ENCODE measurements at regions not wholly inside any gene's neighbourhood (a gene's known extent, or its start where the extent isn't known, plus 50 kb on each side); places are given as distances from the start of the nearest gene placed in this dataset.

DNA sequence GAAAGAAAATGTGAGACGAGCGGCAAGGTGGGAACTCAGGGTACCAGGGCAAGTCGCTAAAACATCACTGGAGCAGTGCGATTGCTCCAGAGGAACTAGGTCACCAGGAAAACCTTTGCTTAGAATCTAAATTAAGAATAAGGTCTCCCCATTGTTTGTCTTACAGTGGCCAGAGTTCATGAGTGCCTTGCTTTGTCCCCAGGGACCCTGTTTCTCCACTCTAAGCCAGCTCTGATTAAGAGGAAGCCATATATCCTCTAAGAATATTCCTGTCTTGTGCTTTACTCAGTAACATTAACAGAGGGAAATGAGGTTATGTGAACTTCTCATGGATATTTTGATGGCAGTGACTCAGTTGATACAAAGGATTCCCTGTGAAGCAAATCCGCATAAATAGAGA lies 305.8 kb downstream of the CD83 start:
- H3K27ac ChIP-seq (ENCODE audit: low read depth, low read length) = no peak overlapping the region
- H4K20me1 ChIP-seq (ENCODE audit: control insufficient read depth, insufficient read depth, low read depth, low read length) = no peaks in the 10 kb centered on the region
- no peak overlapping the region for H3K4me2 ChIP-seq (ENCODE audit: low read length)
- H3K9me2 ChIP-seq (replicated peaks; ENCODE audit: control insufficient read depth, low read length) = no peaks in the 10 kb centered on the region
- no peak for TF ChIP-seq EZH2phosphoT487 (IDR thresholded peaks at IDR 0.05; ENCODE audit: borderline replicate concordance, low read length)
- TF ChIP-seq, protein P1, sequence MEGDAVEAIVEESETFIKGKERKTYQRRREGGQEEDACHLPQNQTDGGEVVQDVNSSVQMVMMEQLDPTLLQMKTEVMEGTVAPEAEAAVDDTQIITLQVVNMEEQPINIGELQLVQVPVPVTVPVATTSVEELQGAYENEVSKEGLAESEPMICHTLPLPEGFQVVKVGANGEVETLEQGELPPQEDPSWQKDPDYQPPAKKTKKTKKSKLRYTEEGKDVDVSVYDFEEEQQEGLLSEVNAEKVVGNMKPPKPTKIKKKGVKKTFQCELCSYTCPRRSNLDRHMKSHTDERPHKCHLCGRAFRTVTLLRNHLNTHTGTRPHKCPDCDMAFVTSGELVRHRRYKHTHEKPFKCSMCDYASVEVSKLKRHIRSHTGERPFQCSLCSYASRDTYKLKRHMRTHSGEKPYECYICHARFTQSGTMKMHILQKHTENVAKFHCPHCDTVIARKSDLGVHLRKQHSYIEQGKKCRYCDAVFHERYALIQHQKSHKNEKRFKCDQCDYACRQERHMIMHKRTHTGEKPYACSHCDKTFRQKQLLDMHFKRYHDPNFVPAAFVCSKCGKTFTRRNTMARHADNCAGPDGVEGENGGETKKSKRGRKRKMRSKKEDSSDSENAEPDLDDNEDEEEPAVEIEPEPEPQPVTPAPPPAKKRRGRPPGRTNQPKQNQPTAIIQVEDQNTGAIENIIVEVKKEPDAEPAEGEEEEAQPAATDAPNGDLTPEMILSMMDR (IDR thresholded peaks at IDR 0.05; ENCODE audit: low read depth, low read length, poor library complexity, severe bottlenecking) = no peak
- H3K79me2 ChIP-seq (ENCODE audit: control insufficient read depth, low read length) = no peaks in the 10 kb centered on the region
- H3K27me3 ChIP-seq (ENCODE audit: control insufficient read depth, low read length) = 0 out of 2 replicates have a peak, but pooled peaks cover 4% of the 10 kb centered on the region
- H3K36me3 ChIP-seq (ENCODE audit: control insufficient read depth, low read length) = no peaks in the 10 kb centered on the region
- H3K9me3 ChIP-seq (ENCODE audit: control insufficient read depth, insufficient read depth, low read length) = no peaks in the 10 kb centered on the region
- no peak overlapping the region for H3K4me3 ChIP-seq (ENCODE audit: low read length)
- H3K4me1 ChIP-seq (ENCODE audit: control insufficient read depth, low read length) = no peaks in the 10 kb centered on the region
- no peaks in the 10 kb centered on the region for H3F3A ChIP-seq (ENCODE audit: control insufficient read depth, insufficient read depth)

DNA sequence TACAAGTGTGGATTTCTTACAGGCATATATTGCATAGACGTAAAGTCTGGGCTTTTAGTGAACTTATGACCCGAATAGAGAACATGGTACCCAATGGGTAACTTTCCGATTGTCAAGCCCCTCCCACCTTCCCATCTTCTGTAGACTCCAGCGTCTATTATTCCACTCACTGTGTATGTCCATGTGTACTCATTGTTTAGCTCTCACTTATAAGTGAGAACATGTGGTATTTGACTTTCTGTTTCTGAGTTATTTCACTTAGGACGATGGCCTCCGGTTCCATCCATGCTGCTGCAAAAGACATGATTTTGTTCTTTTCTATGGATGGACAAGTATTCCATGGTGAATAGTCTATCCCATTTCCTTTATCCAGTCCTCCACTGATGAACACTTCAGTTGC lies 306.4 kb downstream of the CD83 start:
- TF ChIP-seq, protein P1 (IDR thresholded peaks at IDR 0.05; ENCODE audit: low read depth, low read length, poor library complexity, severe bottlenecking) = no peak
- no peak for TF ChIP-seq EZH2phosphoT487 (IDR thresholded peaks at IDR 0.05; ENCODE audit: borderline replicate concordance, low read length)
- H3K9me2 ChIP-seq (replicated peaks; ENCODE audit: control insufficient read depth, low read length) = no peaks in the 10 kb centered on the region
- no peaks in the 10 kb centered on the region for H3K4me1 ChIP-seq (ENCODE audit: control insufficient read depth, low read length)
- H3K27ac ChIP-seq (ENCODE audit: low read depth, low read length) = no peak overlapping the region
- no peak overlapping the region for H3K4me2 ChIP-seq (ENCODE audit: low read length)
- 0 out of 2 replicates have a peak, but pooled peaks cover 4% of the 10 kb centered on the region for H3K27me3 ChIP-seq (ENCODE audit: control insufficient read depth, low read length)
- no peaks in the 10 kb centered on the region for H3K9me3 ChIP-seq (ENCODE audit: control insufficient read depth, insufficient read depth, low read length)
- H4K20me1 ChIP-seq (ENCODE audit: control insufficient read depth, insufficient read depth, low read depth, low read length) = no peaks in the 10 kb centered on the region
- no peaks in the 10 kb centered on the region for H3K36me3 ChIP-seq (ENCODE audit: control insufficient read depth, low read length)
- no peaks in the 10 kb centered on the region for H3F3A ChIP-seq (ENCODE audit: control insufficient read depth, insufficient read depth)
- no peak overlapping the region for H3K4me3 ChIP-seq (ENCODE audit: low read length)
- H3K79me2 ChIP-seq (ENCODE audit: control insufficient read depth, low read length) = no peaks in the 10 kb centered on the region

DNA sequence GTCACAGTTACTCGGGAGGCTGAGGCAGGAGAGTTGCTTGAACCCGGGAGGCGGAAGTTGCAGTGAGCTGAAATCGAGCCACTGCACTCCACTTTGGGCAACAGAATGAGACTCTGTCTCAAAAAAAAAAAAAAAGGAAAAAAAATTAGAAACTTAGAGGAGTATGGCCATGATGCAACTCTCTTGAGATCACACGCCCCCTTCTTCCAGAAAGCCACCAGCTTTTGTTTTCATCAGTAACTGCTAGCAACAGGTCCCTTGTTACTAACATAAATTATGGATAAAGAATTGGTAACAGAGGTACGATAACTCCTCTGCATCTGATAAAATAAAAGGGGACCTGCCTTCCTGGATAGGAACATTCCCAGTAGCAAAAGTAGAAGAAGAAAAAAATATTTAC lies 308.2 kb downstream of the CD83 start:
- Histone ChIP-seq H3K9me2 (replicated peaks; ENCODE audit: control insufficient read depth, low read length) (no peaks in the 10 kb centered on the region), H4K20me1 (ENCODE audit: control insufficient read depth, insufficient read depth, low read depth, low read length) (no peaks in the 10 kb centered on the region), H3K79me2 (ENCODE audit: control insufficient read depth, low read length) (no peaks in the 10 kb centered on the region), H3K36me3 (ENCODE audit: control insufficient read depth, low read length) (no peaks in the 10 kb centered on the region), H3K4me1 (ENCODE audit: control insufficient read depth, low read length) (no peaks in the 10 kb centered on the region), H3K4me3 (ENCODE audit: low read length) (no peak overlapping the region), H3K9me3 (ENCODE audit: control insufficient read depth, insufficient read depth, low read length) (no peaks in the 10 kb centered on the region), H3F3A (ENCODE audit: control insufficient read depth, insufficient read depth) (no peaks in the 10 kb centered on the region), H3K27ac (ENCODE audit: low read depth, low read length) (no peak overlapping the region), H3K27me3 (ENCODE audit: control insufficient read depth, low read length) (no peaks in the 10 kb centered on the region), H3K4me2 (ENCODE audit: low read length) (no peak overlapping the region)
- no peak for TF ChIP-seq EZH2phosphoT487 (IDR thresholded peaks at IDR 0.05; ENCODE audit: borderline replicate concordance, low read length)
- TF ChIP-seq, protein P1 (IDR thresholded peaks at IDR 0.05; ENCODE audit: low read depth, low read length, poor library complexity, severe bottlenecking) = no peak

DNA sequence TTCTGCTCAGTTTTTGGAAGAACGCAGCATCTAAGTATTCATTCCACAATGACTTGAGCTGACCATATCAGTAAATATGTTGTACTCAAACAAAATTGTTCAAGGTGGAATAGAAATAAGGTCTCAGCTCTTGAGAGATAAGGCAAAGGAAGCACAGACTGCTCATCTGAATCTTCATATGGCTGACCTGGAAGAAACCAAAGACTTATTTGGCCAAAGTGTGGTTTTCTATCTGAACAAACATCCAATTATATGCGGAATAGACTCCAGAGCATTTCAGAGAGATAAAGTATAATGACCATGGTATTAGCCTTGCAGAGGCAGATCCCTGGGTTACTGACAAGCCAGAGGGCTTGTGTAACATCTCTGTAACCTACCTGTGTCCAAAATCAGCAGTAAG lies 308.7 kb downstream of the CD83 start:
- H3K27me3 ChIP-seq (ENCODE audit: control insufficient read depth, low read length) = no peaks in the 10 kb centered on the region
- H3K79me2 ChIP-seq (ENCODE audit: control insufficient read depth, low read length) = no peaks in the 10 kb centered on the region
- no peaks in the 10 kb centered on the region for H3K9me2 ChIP-seq (replicated peaks; ENCODE audit: control insufficient read depth, low read length)
- H4K20me1 ChIP-seq (ENCODE audit: control insufficient read depth, insufficient read depth, low read depth, low read length) = no peaks in the 10 kb centered on the region
- H3K4me1 ChIP-seq (ENCODE audit: control insufficient read depth, low read length) = no peaks in the 10 kb centered on the region
- H3K36me3 ChIP-seq (ENCODE audit: control insufficient read depth, low read length) = no peaks in the 10 kb centered on the region
- no peak for TF ChIP-seq EZH2phosphoT487 (IDR thresholded peaks at IDR 0.05; ENCODE audit: borderline replicate concordance, low read length)
- TF ChIP-seq, protein P1 (IDR thresholded peaks at IDR 0.05; ENCODE audit: low read depth, low read length, poor library complexity, severe bottlenecking) = no peak
- H3K4me3 ChIP-seq (ENCODE audit: low read length) = no peak overlapping the region
- no peak overlapping the region for H3K27ac ChIP-seq (ENCODE audit: low read depth, low read length)
- H3K9me3 ChIP-seq (ENCODE audit: control insufficient read depth, insufficient read depth, low read length) = no peaks in the 10 kb centered on the region
- H3F3A ChIP-seq (ENCODE audit: control insufficient read depth, insufficient read depth) = no peaks in the 10 kb centered on the region
- no peak overlapping the region for H3K4me2 ChIP-seq (ENCODE audit: low read length)
